ENCODE measurements at regions not wholly inside any gene's neighbourhood (a gene's known extent, or its start where the extent isn't known, plus 50 kb on each side); places are given as distances from the start of the nearest gene placed in this dataset.
"Not testable (repeated sequence)": the region's sequence is repeated elsewhere in the genome, so short reads cannot be mapped to it uniquely, and the experiment has no call there.

DNA sequence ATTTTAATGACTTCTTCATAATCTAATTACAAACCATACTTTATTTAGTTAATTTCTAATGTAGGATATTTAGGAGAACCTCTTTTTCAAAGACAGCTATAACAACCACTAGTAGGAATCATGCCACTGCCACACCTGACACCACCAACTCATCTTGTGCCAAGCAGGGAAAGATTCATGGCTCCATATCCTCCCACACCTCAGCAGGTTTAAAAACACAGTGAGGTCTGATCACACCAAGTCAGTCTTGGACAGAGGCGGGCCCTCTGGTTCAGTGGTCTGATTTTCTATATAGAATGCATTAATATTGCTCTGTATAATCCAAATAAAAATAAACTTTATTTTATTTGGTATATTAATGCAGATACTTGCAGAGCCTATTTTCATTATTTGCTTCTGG, 227.7 kb upstream of the TTC29 start:
- DNase-seq = no peak

DNA sequence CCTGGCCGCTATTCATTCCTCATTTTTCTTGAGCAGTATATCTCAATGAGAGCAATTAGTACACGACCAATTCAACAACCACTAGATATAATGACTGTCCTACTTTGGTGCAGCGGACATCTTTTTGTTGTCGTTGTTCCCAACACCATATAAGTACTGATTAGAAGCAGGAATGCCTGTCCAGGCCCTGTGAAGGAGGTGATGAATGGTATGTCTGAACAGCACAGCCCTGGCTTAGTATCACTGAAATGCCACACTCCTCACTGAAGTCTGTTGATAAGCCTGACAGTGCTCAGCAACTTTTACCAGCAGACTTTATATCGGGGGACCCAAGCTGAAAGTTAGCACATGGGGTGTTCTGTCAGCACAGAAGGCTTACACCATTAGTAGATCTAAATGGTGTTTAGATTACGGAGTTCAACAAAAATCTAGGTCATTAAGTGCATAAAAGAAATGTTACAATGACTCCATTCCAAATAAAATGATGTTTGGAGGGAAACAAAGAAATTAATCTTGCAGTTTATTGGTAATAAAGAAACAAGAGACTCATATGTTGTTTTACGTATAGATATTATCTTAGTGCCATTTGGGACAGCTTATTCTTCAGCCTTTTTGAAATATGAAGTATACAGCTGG, 228.3 kb upstream of the TTC29 start:
- DNase-seq = no peak

GRCh38 chr4:147174591-147174990, 228.9 kb upstream of the TTC29 start:
- no peak for DNase-seq

DNA sequence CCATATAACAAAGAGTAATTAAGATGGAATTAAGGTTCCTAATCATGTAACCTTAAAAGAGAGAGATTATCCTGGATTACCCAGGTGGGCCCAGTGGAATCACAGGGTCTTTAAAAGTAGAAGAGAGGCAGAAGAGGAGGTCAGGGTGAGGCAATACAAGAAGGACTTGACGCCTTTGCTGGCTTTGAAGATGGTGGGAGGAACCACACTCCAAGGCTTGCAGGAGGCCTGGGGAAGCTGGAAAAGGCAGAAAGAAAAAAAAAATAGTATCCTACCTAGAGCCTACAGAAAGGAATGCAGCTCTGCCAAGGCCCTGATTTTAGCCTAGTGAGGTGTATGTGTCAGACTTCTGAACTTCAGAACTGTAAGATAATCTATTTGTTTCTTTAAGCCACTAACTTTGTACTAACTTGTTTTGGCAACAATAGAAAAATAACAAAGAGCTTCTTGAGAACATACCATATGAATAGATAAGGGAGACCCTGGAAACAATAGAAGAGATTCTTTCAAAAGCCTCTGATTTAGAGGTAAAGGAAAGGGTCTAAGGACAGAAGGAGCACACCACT, 229.9 kb upstream of the TTC29 start:
- no peak for DNase-seq

DNA sequence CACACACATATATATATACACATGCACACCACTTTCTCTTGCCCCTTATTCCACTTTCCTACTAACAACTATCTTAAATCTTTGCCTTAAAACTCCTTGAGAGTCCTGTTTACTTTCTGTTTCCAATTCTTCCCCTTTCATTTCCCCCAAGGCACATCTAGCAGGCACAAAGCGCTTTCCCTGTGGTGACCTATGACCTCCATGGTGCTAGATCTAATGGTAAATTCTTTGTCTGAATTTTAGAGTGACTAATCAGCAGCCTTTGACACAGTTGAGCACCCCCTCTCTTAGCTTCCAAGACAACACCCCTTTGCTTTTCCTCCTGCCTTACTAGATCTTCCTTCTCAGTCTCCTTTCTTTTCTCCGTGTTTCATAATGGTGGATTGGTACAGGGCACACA, 236.4 kb upstream of the TTC29 start:
- DNase-seq = no peak

- DNase-seq = no peak
These were observed 247.0 kb upstream of the TTC29 start for GRCh38 chr4:147192679-147193078.

DNA sequence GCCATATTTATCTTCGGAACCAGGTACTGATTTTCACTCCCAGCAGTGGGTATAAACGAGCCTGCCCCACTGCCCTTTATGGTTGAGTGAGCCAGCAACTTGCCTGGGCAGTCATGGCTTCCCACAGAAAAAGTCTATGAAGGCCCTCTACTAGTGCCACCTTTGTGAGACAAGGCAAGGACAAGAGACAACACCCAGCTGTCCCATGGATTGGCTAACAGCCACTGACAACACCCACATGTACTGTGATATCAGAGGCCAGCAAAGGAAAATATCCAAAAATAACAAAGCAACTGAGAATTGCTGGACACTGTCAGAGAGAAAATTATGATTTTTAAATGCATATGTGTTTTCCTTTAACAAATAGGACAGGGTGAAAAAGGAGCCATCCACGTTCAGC, 248.4 kb upstream of the TTC29 start:
- no peak for DNase-seq

DNA sequence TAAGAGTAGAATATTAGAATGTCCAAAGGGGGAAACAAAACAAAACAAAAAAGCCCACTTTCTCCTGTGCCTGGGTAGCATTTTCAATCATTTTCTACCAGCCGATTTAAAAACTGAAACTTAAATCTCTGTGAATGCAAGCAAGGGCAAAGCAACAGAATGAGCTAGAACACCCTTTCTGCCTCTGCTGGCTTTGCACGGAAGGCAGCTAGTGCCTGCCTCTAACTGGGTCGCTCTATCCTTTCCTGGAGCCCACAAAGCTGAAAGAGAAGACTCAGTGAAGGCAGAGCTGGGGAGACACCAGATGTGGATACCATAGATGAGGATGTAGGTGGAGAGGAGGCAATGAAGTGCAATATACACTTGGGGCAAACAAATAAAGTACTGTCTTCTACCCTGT, 248.9 kb upstream of the TTC29 start:
- no peak for DNase-seq

DNA sequence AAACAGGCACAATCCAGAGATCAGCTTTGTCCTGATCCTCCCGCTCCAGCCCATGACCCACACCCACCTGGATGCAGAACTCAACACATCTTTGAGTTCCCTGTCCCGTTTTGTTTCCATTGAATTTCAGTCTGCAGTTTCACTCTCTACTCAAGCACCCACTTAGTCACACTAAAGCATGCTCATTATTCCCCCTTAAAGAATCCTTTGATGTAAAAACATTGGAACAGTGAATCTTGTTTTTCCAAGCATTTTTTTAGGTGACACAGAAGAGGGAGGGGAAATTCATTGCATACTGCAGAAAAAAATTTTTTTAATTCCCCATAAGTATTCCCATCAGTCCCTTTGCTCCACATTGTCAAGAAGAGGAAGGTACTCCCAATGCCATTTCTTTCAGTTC, 249.7 kb upstream of the TTC29 start:
- no peak for DNase-seq

- DNase-seq = no peak
These were observed 252.9 kb upstream of the TTC29 start for GRCh38 chr4:147198411-147199051.

- no peak for DNase-seq
These were observed 255.4 kb upstream of the TTC29 start for GRCh38 chr4:147201016-147201415.

- no peak for DNase-seq
These were observed 261.1 kb upstream of the TTC29 start for GRCh38 chr4:147206807-147207206.

GRCh38 chr4:147207911-147208310, 262.2 kb upstream of the TTC29 start:
- DNase-seq = no peak

- no peak for DNase-seq
These were observed 263.2 kb upstream of the EDNRA start for GRCh38 chr4:147217655-147218054.

DNA sequence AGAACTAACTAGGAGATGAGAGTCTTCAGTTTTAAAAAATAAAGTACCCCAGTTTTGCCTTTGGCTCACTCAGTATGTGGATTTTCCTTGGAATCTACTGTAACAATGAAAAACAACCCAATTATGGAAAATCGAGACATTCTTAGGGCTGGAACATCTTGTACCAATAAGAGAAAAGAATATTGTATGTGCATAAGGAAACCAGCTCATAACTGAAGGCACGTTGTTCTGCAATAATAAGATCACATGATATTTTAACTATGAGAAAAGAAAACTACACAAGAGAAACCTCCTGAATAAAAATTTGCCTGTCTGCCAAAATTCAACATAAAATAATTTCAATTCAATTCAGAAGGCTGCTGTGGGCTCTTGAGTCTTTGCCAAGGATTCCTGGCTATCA, 261.8 kb upstream of the EDNRA start:
- DNase-seq = no peak

DNA sequence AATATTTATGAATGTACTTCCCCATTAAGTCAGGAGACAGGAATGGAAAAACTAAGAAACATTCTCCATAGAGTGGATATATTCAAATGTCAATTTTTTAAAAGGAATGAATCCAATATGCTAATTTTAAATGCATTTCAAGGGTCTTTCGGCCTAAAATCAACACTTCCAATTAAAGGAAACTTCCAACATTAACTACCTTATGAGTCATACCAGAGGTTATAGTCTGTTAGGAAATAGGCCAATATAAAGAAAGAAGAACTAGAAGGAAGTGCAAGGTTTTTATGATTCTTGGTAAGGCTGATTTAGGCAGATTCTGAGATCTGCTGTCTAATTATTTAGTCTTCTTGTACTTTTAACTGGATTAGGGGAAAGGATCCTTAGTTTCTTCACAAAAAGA, 260.1 kb upstream of the EDNRA start:
- no peak for DNase-seq

DNA sequence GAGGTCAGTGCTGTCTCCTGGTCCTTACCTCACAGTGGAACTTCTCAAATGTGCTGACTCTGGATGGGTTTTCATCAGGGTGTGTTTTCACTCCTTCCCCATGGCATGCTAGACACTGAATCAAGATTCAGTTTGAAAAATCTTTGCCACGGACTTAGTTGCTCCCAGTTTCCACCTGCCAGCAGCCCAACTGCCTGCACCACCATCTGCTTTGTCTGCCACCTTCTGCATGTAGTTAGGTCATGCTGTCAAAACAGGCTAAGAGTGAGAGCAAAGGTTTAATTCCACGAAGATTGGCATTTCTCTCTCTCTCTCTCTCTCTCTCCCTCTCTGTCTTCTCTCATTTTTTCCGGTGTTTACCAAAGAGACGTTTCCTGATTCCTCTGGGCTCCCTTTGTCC, 258.0 kb upstream of the EDNRA start:
- no peak for DNase-seq

GRCh38 chr4:147223576-147223975, 257.3 kb upstream of the EDNRA start:
- DNase-seq = no peak

GRCh38 chr4:147236806-147237205, 244.1 kb upstream of the EDNRA start:
- DNase-seq = no peak

DNA sequence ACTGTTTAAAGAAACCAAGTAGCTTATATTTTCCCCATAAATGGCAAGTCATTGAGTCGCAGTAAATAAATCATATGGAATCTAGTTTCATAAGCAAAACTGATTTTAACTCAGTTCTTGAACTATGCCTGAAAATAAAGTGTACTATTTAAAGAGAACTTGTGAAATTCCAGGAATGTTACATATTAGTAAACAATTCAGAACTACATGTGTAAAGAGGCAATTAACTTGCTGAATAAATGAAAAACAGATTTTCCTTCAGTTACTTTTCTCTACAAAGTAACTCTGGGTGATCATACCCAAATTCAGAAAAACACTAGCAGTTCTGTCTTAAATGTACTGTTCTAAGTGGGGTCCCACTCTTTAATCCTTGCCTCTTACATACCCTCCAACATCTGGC, 236.1 kb upstream of the EDNRA start:
- DNase-seq = no peak

DNA sequence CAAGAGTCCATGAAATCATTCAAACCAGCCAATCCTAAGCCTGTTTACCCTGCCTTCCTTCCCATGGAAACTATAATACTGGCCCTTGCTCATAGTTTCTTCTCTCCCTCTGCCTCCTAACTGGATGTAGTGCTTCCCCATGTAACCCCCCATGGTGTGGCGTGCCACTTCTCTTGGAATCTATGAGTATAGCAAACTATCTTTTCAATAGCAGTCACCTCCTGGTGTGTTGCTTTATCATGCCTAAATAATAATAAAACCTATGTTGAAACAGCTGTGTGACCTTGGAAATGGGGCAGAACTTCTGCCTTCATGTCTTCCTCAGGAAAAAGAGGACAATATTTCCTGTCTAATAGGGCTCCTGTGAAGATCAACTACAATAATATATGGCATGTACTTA, 234.8 kb upstream of the EDNRA start:
- DNase-seq = no peak

- DNase-seq = not testable (repeated sequence)
These were observed 234.4 kb upstream of the EDNRA start for GRCh38 chr4:147246528-147246927.

DNA sequence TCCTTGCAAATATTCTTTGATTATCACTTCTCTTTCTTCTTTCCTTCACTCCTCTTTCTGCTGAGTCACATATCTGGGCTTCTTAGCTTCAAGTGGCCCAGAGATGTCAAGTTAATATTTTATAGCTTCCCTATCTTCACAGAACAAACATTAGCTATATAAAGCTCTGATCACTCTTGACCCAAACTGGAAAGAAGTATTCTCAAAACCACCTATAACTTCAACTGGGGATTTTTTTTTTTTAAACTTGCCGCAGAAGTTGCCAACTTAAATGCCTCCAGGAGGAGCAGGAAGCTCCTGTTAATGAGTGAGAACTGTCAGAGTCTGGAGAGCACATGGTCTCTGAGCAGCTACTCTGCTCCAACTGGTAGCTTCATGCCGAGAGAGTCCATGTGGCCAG, 233.3 kb upstream of the EDNRA start:
- no peak for DNase-seq

- DNase-seq = no peak
These were observed 230.8 kb upstream of the EDNRA start for GRCh38 chr4:147250062-147250461.

DNA sequence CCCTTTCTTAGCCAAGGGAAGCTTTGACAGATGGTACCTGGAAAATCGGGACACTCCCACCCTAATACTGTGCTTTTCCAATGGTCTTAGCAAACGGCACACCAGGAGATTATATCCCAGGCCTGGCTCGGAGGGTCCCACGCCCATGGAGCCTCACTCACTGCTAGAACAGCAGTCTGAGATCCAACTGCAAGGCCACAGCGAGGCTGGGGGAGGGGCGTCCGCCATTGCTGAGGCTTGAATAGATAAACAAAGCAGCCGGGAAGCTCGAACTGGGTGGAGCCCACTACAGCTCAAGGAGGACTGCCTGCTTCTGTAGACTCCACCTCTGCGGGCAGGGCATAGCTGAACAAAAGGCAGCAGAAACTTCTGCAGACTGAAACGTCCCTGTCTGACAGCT, 225.6 kb upstream of the EDNRA start:
- not testable (repeated sequence) for DNase-seq

Measured in NCI-H2171 treated with DMSO at 0.1 percent for 48 hours (cell line).